Prostate gland (tissue), 2 donors: ENCODE measurements at regions not wholly inside any gene's neighbourhood (a gene's known extent, or its start where the extent isn't known, plus 50 kb on each side); places are given as distances from the start of the nearest gene placed in this dataset.

Experiments used
- POLR2AphosphoS5 ChIP-seq: sonication (generic); formaldehyde crosslinking; IDR thresholded peaks from one replicate; pipeline ENCODE4 v1.6.1; 2017; ENCODE audit warnings: antibody characterized with exemption
- TF ChIP-seq, protein P1 (sequence below), 4 experiments: fragments of 200-600 bp in 2 of 4; fragments of 450-650 bp in 2 of 4; sonication (generic) in 2 of 4; IDR thresholded peaks; 1 replicate in 3 of 4; 2 replicates in 1 of 4; pipeline ENCODE4 v1.5.1; 2016 to 2019; ENCODE audit warnings: antibody characterized with exemption in 4 of 4, mild to moderate bottlenecking in 2 of 4, moderate library complexity in 2 of 4

DNA sequence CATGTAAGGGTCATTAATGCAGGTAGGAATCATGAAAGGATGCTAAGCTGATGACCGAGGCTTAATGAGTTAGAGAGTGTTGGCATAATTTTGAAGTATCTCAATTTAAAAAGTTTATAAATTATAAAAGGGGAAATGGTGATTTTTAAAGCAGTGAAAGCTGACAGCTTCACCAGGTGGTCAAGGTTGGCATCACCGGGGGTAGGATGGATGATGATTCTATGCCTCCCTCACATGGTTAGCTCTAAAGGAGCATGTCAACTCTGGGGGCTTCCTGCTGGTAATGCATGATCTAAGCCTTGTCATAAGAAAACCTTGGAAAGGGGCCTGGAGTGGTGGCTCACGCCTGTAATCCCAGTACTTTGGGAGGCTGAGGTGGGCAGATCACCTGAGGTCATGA is 89.2 kb upstream of the MARCKS start:
- TF ChIP-seq, protein P1, sequence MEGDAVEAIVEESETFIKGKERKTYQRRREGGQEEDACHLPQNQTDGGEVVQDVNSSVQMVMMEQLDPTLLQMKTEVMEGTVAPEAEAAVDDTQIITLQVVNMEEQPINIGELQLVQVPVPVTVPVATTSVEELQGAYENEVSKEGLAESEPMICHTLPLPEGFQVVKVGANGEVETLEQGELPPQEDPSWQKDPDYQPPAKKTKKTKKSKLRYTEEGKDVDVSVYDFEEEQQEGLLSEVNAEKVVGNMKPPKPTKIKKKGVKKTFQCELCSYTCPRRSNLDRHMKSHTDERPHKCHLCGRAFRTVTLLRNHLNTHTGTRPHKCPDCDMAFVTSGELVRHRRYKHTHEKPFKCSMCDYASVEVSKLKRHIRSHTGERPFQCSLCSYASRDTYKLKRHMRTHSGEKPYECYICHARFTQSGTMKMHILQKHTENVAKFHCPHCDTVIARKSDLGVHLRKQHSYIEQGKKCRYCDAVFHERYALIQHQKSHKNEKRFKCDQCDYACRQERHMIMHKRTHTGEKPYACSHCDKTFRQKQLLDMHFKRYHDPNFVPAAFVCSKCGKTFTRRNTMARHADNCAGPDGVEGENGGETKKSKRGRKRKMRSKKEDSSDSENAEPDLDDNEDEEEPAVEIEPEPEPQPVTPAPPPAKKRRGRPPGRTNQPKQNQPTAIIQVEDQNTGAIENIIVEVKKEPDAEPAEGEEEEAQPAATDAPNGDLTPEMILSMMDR (IDR thresholded peaks at IDR 0.05), result no peak
- no peak for TF ChIP-seq POLR2AphosphoS5
